HepG2 (cell line): ENCODE measurements at regions not wholly inside any gene's neighbourhood (a gene's known extent, or its start where the extent isn't known, plus 50 kb on each side); places are given as distances from the start of the nearest gene placed in this dataset.

Experiments
- ATAC-seq: fragments of 200-7000 bp; cut with Tn5 transposase; 3 replicates; pipeline ENCODE4 v1.9.1; 2020; ENCODE audit warnings: mild to moderate bottlenecking, moderate library complexity
- BruUV-seq: library from RNA; stranded (reverse); fragments of 400-500 nt; replicated peaks from 2 replicates; lab custom pipeline; 2021; lab: Mats Ljungman, UMichigan
- CTCF ChIA-PET: fragments of 300-600 bp; formaldehyde crosslinking; extraction: SDS; loops from one replicate; lab custom pipeline; 2021; ENCODE audit warnings: low total read pairs, inconsistent platforms, low intra/inter-chr PET ratio; lab: Yijun Ruan, JAX
- POLR2A ChIA-PET: fragments of 350-600 bp; sonication (Branson Sonifier 250); formaldehyde crosslinking; loops from one replicate; lab custom pipeline; 2020; ENCODE audit warnings: antibody characterized with exemption, inconsistent platforms; lab: Yijun Ruan, JAX
- DNase-seq: peaks from one replicate; pipeline ENCODE4 v3.0.0-alpha.2; 2015; ENCODE audit warnings: low spot score
- FAIRE-seq: peaks from 3 replicates; lab custom pipeline; 2011; peaks lifted over from hg19 to GRCh38; lab: Jason Lieb, UNC
- H2AFZ ChIP-seq: one replicate; pipeline ENCODE4 v1.6.1; 2011; ENCODE audit warnings: low read length, inconsistent platforms
- H3K27ac ChIP-seq: fragments of 300-600 bp; 3 replicates; pipeline ENCODE4 v1.8.0; 2011; ENCODE audit warnings: mixed run types, mild to moderate bottlenecking, mixed read lengths, low read length, inconsistent platforms; ENCODE audit not compliant: insufficient read depth; ENCODE audit errors: extremely low read length
- H3K27me3 ChIP-seq, 2 experiments: fragments of 200-600 bp in 1 of 2; 2 replicates in 1 of 2; 3 replicates in 1 of 2; pipeline versions ENCODE4 v1.6.0 to v1.8.0; 2011; ENCODE audit warnings: low read length in 2 of 2, mild to moderate bottlenecking in 2 of 2, moderate library complexity in 2 of 2, inconsistent platforms in 1 of 2; ENCODE audit not compliant: insufficient read depth in 2 of 2, control insufficient read depth in 1 of 2
- H3K36me3 ChIP-seq, 2 experiments: fragments of 200-600 bp in 1 of 2; replicated peaks in 1 of 2; 2 replicates in 1 of 2; 3 replicates in 1 of 2; pipeline versions ENCODE4 v1.5.1 to v1.8.0; 2011; ENCODE audit warnings: low read length in 2 of 2, inconsistent platforms in 1 of 2; ENCODE audit not compliant: insufficient read depth in 2 of 2, control insufficient read depth in 1 of 2
- H3K4me1 ChIP-seq: 2 replicates; pipeline ENCODE4 v1.5.1; 2012; ENCODE audit warnings: low read length, inconsistent platforms; ENCODE audit not compliant: insufficient read depth
- H3K4me2 ChIP-seq: 2 replicates; pipeline ENCODE4 v1.6.0; 2011; ENCODE audit warnings: low read depth, low read length, inconsistent platforms
- H3K4me3 ChIP-seq, 3 experiments: fragments of 200-600 bp in 1 of 3; sonication (generic), shearing (Covaris generic) in 1 of 3; replicated peaks in 1 of 3; 2 replicates each; pipeline ENCODE4 v1.5.1; 2011 to 2016; ENCODE audit warnings: low read length in 3 of 3, inconsistent platforms in 2 of 3, low read depth in 2 of 3, mild to moderate bottlenecking in 2 of 3, control low read depth in 1 of 3, mixed read lengths in 1 of 3; ENCODE audit not compliant: insufficient read depth in 1 of 3
- H3K79me2 ChIP-seq: one replicate; pipeline ENCODE4 v1.6.1; 2011; ENCODE audit warnings: low read length, inconsistent platforms; ENCODE audit not compliant: insufficient read depth
- H3K9ac ChIP-seq: 2 replicates; pipeline ENCODE4 v1.6.0; 2011; ENCODE audit warnings: mild to moderate bottlenecking, low read depth, low read length, inconsistent platforms; ENCODE audit not compliant: insufficient read depth
- H3K9me3 ChIP-seq: 2 replicates; pipeline ENCODE4 v1.5.1; 2012; ENCODE audit warnings: mild to moderate bottlenecking, low read length
- H4K20me1 ChIP-seq: 2 replicates; pipeline ENCODE4 v1.6.0; 2011; ENCODE audit warnings: inconsistent platforms, mild to moderate bottlenecking, low read length, moderate library complexity; ENCODE audit not compliant: insufficient read depth
- HINFP ChIP-seq: sonication (generic); formaldehyde crosslinking; IDR thresholded peaks from 2 replicates; pipeline ENCODE4 v1.4.0; 2020; ENCODE audit warnings: low read depth, mild to moderate bottlenecking, missing genetic modification reagents
- IRX3 ChIP-seq: sonication (generic); formaldehyde crosslinking; IDR thresholded peaks from 2 replicates; pipeline ENCODE4 v1.8.1; 2023; ENCODE audit warnings: mild to moderate bottlenecking, low read depth, missing genetic modification reagents, borderline replicate concordance
- NBN ChIP-seq: fragments of 450-650 bp; conservative IDR thresholded peaks from 2 replicates; pipeline ENCODE4 v1.6.1; 2017
- NRL ChIP-seq: sonication (generic); formaldehyde crosslinking; IDR thresholded peaks from 2 replicates; pipeline ENCODE4 v1.5.0; 2020; ENCODE audit warnings: missing genetic modification reagents, mild to moderate bottlenecking, moderate library complexity, borderline replicate concordance
- RFX3 ChIP-seq: IDR thresholded peaks from 2 replicates; pipeline ENCODE4 v1.6.1; 2016; ENCODE audit warnings: missing biosample characterization, missing genetic modification reagents
- SP5 ChIP-seq: IDR thresholded peaks from 2 replicates; pipeline ENCODE4 v1.6.1; 2016; ENCODE audit warnings: low read depth, borderline replicate concordance
- ZNF331 ChIP-seq: sonication (generic); formaldehyde crosslinking; IDR thresholded peaks from 2 replicates; pipeline ENCODE4 v1.4.0; 2020; ENCODE audit warnings: missing genetic modification reagents
- ZNF510 ChIP-seq: sonication (generic); formaldehyde crosslinking; IDR thresholded peaks from 2 replicates; pipeline ENCODE4 v1.4.0; 2020; ENCODE audit warnings: low read depth, mild to moderate bottlenecking, missing genetic modification reagents
- ZNF720 ChIP-seq: sonication (generic); formaldehyde crosslinking; IDR thresholded peaks from 2 replicates; pipeline ENCODE4 v1.4.0; 2020; ENCODE audit warnings: missing genetic modification reagents
- WGBS: methylation state at CpG from one replicate; pipeline ENCODE4 v1.1.6; 2017; ENCODE audit warnings: low lambda C conversion rate; 5-methylcytosine and 5-hydroxymethylcytosine counted together
- in situ Hi-C: cut with HindIII; loops from 2 replicates; pipeline ENCODE4 v1.10.0; 2017; ENCODE audit warnings: low pct_unique_long_range_greater_than_20kb; ENCODE audit not compliant: extremely low pct_ligation_motif_present
- intact Hi-C: fragments of 100-400 bp; cut with micrococcal nuclease; formaldehyde crosslinking; loops from one replicate; pipeline ENCODE4 v1.10.0; 2022; ENCODE audit not compliant: unreplicated experiment

- ATAC-seq: no peak
- no peak for TF ChIP-seq SP5 (CRISPR knock-in tag)
- no peak for TF ChIP-seq NBN
- TF ChIP-seq RFX3 (CRISPR knock-in tag): no peak
- no peak for TF ChIP-seq ZNF331
- no peak for TF ChIP-seq ZNF720 (CRISPR knock-in tag)
- TF ChIP-seq HINFP (CRISPR knock-in tag): no peak
- TF ChIP-seq IRX3 (CRISPR knock-in tag): no peak
- TF ChIP-seq NRL: no peak
- no peak for TF ChIP-seq ZNF510 (CRISPR knock-in tag)
- H3K36me3 ChIP-seq: no peaks in the 10 kb centered on the region
- intact Hi-C loops (no loop called here), in situ Hi-C loops (no loop called here)
- no peaks in the 10 kb centered on the region for H3K4me1 ChIP-seq
- no peak overlapping the region for H3K27ac ChIP-seq
- H4K20me1 ChIP-seq: no peaks in the 10 kb centered on the region
- ChIA-PET CTCF (no interaction called here), POLR2A (no interaction called here)
- H3K4me3 ChIP-seq: no peak overlapping the region
- no peak overlapping the region for H3K4me2 ChIP-seq
- no peak for FAIRE-seq
- no peaks in the 10 kb centered on the region for H3K9me3 ChIP-seq
- H3K79me2 ChIP-seq: no peaks in the 10 kb centered on the region
- WGBS: 4% methylated on average over 2 of the region's 2 CpGs
- no peak overlapping the region for H3K9ac ChIP-seq
- DNase-seq: no peak
- H2AFZ ChIP-seq: no peak overlapping the region
- no TSS peak for BruUV-seq
- H3K27me3 ChIP-seq: peaks cover 0 to 14% of the 10 kb centered on the region in 2 experiments; a peak in 2 of 5 replicates
Observed at GRCh38 chr2:75284345-75284744, 85.0 kb upstream of the TACR1 start.
